GM18861 (cell line): ENCODE measurements at regions not wholly inside any gene's neighbourhood (a gene's known extent, or its start where the extent isn't known, plus 50 kb on each side); places are given as distances from the start of the nearest gene placed in this dataset.

Source experiments
- ATAC-seq: cut with Tn5 transposase; IDR thresholded peaks from one replicate; pipeline ENCODE4 v1.9.1; 2021; ENCODE audit not compliant: unreplicated experiment

- ATAC-seq, result no peak
These were observed 804.6 kb upstream of the COX7C start for GRCh38 chr5:85813146-85813545.

GRCh38 chr5:85814596-85814995 lies 803.1 kb upstream of the COX7C start:
- no peak for ATAC-seq

GRCh38 chr5:85823462-85824426 lies 794.0 kb upstream of the COX7C start:
- no peak for ATAC-seq

GRCh38 chr5:85838781-85839180 lies 779.0 kb upstream of the COX7C start:
- no peak for ATAC-seq

GRCh38 chr5:85841653-85842052 lies 776.1 kb upstream of the COX7C start:
- no peak for ATAC-seq

GRCh38 chr5:85843535-85843934 lies 774.2 kb upstream of the COX7C start:
- ATAC-seq, result no peak

GRCh38 chr5:85849411-85849810 lies 768.3 kb upstream of the COX7C start:
- no peak for ATAC-seq

GRCh38 chr5:85865296-85865695 lies 752.4 kb upstream of the COX7C start:
- no peak for ATAC-seq

- no peak for ATAC-seq
These were observed 749.7 kb upstream of the COX7C start for GRCh38 chr5:85868070-85868469.

- no peak for ATAC-seq
These were observed 723.7 kb upstream of the COX7C start for GRCh38 chr5:85893996-85894395.

- ATAC-seq, result no peak
These were observed 721.2 kb upstream of the COX7C start for GRCh38 chr5:85896514-85896913.

GRCh38 chr5:85906460-85906859 lies 711.3 kb upstream of the COX7C start:
- no peak for ATAC-seq

- no peak for ATAC-seq
These were observed 707.4 kb upstream of the COX7C start for GRCh38 chr5:85910335-85910734.

GRCh38 chr5:85920984-85921383 lies 696.8 kb upstream of the COX7C start:
- no peak for ATAC-seq

GRCh38 chr5:85921590-85921989 lies 696.2 kb upstream of the COX7C start:
- no peak for ATAC-seq

- no peak for ATAC-seq
These were observed 690.1 kb upstream of the COX7C start for GRCh38 chr5:85927632-85928031.

- no peak for ATAC-seq
These were observed 688.0 kb upstream of the COX7C start for GRCh38 chr5:85929713-85930112.

- ATAC-seq, result no peak
These were observed 686.5 kb upstream of the COX7C start for GRCh38 chr5:85931220-85931619.

GRCh38 chr5:85938201-85938600 lies 679.5 kb upstream of the COX7C start:
- ATAC-seq, result no peak

- ATAC-seq, result no peak
These were observed 666.0 kb upstream of the COX7C start for GRCh38 chr5:85951707-85952210.

GRCh38 chr5:85952680-85953079 lies 665.1 kb upstream of the COX7C start:
- no peak for ATAC-seq

GRCh38 chr5:85967681-85968080 lies 650.1 kb upstream of the COX7C start:
- ATAC-seq, result no peak

GRCh38 chr5:85972539-85972938 lies 645.2 kb upstream of the COX7C start:
- no peak for ATAC-seq
